GM18511 (cell line): ENCODE measurements at regions not wholly inside any gene's neighbourhood (a gene's known extent, or its start where the extent isn't known, plus 50 kb on each side); places are given as distances from the start of the nearest gene placed in this dataset.
"Not testable (repeated sequence)": the region's sequence is repeated elsewhere in the genome, so short reads cannot be mapped to it uniquely, and the experiment has no call there.

Source experiments
- ATAC-seq: cut with Tn5 transposase; IDR thresholded peaks from one replicate; pipeline ENCODE4 v1.9.1; 2021; ENCODE audit warnings: mild to moderate bottlenecking, moderate library complexity; ENCODE audit not compliant: unreplicated experiment

DNA sequence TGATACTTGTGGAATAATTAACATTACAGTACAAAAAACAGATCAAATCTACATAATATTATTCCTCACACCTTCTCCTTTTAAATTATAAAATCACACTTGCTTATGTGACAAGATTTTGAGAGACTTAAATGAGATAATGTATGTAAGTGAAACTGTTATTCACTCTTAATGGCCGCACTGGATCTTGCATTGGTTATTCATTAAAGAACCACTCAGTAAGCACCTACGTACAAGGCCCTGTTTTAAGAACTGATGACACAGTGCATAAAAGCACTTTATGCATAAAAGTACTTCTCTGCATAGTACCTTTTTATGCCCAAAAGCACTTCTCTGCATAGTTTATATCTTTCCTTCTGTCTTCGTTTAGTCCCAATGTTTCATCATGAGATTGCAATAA, 172.1 kb downstream of the GOLGA6L6 start:
- ATAC-seq: no peak

DNA sequence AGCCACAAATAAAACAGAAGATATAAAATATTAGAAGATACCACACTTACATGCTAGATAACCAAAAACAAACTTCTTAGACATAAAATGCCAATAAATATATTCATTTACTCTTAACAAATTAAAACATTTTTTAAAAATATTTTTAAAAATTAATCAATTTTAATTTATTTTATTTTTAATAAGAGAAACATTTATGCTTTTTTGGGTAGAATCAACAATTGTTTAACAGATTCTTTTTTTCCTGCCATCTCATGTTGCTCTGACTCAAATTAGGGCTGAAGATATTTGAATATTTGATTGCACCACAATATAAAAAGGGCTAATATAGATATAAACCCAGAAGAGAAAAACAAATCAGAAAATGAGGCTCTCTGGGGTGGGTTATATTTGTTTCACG, 172.6 kb downstream of the GOLGA6L6 start:
- no peak for ATAC-seq

DNA sequence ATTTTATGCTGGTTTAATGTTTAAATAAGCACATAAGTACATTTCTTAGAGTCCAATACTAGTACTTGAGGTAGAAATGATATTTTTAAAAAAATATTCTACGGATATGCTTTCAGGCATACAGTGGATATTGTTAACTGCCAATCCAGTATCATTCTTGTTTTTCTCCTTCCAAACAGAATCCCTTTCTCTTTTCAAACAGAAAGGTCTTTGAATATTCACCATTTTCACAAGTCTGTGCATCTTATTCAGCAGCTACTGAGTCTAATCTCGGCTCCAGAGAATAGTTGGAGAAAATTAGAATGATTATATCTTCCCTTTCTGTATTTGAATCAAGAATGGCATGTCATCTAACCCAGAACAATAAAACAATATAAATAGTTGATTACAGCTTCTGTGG, 174.5 kb downstream of the GOLGA6L6 start:
- ATAC-seq: no peak

DNA sequence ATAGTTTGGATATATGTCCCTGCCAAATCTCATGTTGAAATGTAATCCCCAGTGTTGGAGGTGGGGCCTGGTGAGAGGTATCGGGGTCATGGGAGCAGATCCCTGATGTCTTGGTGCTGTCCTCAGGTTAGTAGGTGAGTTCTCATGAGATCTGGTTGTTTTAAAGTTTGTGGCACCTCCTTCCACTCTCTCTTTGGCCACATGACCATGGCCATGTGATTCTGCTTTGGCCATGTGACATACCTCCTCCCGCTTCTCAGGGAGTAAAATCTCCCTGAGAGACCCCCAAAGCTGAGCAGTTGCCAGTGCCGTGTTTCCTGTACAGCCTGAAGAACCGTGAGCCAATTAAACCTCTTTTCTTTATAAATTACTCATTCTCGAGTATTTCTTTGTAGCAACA, 178.0 kb downstream of the GOLGA6L6 start:
- ATAC-seq: not testable (repeated sequence)

DNA sequence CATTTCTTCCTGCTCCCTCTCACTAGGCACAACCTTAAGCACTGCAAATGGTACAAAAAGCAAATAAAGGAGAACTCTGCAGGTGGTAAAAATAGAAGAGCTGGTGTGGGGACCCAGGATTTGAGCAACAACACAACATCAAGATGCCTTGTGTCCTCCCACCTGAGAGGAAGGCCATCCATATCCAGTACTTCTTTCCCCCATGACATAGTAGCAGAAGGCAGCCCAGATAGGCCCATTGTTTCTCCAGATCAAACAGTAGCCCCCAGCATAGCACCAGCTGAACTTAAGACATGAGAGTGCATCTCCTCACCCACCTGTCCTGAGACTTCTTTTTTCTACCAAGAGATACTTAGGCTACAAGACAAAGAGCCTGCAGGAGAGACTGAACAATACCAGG, 180.5 kb downstream of the GOLGA6L6 start:
- ATAC-seq: no peak

DNA sequence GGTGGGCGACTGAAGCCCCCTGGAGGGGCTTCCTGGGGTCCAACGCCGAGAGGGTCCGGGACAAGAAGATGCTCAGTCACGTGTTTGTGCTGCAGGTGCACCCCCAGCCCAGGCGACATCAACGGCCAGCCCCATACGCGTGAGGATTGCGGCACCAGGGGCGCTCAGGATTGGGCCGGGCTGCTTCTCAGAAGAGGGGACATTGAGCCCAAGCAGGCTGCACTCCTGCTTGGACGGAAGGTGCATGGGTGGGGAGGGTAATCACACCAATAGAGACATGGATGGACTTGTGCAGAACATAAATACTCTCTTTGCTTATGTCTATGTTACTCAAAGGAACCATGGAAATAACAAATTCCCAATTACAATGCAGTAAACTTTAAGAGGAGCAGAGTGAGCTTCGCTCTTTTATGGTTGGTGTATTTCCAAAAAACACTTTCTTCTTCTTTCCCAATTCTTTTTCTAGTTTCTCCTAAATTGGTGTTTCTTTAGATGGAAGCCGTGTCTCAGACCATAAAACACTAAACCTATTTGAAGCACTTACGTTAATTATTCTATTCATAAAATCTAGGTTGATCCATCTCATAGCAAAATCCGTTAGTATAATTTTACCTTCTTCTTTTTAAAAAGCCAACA, 182.7 kb downstream of the GOLGA6L6 start:
- no peak for ATAC-seq

DNA sequence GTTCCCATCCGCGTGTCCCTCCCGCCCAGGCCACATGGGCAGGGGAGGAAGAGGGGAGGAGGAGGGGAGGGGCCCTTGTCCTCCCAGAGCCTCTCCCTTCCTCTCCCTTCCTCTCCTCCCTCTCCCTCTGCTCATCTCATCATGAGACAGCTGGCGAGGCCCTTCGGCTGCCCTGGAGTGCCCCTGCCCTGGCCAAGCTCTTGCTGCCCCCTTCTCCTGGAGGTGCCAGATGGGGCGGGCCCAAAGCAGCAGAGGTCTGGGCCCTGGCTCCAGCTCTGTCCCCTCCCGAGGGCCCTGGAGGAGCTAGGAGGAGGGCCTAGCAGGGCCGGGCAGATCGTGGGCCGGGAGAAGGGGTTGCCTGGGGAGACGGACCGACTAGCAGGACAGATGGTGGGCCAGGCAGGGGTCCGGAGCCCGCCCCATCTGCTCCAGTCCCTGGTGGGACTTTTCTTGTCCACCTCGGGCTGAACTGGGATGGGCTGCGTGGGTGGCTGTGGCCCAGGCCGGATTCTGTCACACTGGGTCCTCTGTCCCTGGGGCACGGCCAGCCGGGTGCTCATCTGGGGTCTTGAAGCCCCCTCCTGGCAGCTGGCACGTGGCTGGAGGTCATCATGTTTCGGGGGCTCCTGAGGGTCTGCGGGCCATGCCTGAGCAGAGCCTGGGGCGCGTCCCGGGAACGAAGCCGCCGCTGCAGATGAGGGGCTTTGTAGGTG, 183.4 kb downstream of the GOLGA6L6 start:
- no peak for ATAC-seq

DNA sequence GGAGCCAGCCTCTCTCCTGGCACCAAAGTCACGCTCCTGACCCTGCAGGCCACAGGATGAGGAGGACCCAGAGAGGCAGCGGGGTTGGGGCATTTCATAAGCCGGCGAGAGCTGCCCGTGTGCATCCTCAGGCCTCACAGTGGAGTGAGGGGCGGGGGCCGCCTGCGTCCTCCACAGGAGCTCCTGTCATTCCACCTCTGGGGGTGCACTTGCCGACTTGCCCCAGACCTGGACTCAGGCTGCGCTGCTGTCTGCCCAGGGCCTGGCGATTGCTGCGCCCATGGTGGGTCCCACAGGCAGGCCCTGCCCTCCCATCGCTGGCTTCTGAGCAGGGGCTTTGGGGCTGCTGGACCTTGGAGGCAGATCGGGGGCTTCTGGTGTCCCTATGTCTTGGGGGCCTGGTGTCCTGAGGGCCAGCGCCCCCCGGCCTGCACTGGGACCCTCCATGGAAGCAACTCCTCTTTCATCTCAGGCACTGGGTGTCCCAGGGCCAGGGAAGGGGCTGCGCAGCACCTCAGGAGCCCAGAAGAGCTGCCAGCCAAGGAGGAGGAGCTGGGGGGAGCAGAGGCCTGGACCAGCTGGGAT, 184.0 kb downstream of the GOLGA6L6 start:
- no peak for ATAC-seq

DNA sequence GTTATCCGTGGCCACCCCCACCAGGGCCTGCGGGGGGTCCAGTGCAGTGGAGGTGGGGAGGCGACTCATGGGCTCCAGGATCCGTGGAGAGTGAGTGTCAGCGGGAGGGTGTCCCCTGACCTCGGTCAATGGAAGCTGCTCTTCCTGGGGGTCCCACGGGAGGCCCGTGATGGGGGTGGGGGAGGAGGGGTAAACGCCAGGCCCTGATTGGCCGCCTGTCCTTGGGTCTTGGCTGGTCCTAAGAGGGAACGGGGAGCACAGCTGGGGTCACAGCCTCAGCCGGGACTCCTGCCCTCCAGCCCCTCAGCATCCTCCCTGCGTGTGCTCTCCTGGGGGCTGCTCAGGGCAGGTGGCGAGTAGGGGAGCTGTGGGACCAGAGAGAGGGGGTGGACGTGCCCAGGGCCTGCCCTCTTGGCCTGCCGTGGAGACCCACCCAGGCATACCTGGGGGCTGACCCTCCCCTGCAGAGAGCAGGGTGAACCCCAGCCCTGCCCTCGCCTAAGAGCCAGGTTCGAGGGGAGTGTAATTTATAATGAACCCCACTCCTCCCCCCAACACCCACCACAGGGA, 184.6 kb downstream of the GOLGA6L6 start:
- ATAC-seq: no peak

DNA sequence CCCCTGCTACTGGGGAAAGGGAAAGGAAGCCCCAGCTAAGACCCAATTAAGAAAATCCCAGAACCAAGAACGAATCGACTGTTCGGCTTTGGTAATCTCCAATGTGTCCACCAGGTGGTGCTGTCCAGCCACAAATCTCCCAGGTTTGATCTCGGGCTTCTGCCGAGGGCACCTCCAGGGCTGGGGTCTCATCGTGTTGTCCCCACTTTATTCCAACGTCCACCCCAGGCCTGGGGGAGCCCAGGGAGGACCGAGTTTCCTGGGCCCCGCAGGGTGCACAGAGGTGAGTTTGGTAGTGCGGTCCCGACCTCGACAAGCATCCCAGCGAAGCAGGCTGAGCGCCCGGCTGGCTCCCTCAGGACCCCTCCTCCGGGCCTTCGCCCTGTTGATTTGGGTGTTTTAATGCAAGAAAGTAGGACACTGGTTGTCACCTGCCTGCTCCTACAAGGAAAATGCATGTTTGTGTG, 185.1 kb downstream of the GOLGA6L6 start:
- peak; percentile 59 for ATAC-seq

DNA sequence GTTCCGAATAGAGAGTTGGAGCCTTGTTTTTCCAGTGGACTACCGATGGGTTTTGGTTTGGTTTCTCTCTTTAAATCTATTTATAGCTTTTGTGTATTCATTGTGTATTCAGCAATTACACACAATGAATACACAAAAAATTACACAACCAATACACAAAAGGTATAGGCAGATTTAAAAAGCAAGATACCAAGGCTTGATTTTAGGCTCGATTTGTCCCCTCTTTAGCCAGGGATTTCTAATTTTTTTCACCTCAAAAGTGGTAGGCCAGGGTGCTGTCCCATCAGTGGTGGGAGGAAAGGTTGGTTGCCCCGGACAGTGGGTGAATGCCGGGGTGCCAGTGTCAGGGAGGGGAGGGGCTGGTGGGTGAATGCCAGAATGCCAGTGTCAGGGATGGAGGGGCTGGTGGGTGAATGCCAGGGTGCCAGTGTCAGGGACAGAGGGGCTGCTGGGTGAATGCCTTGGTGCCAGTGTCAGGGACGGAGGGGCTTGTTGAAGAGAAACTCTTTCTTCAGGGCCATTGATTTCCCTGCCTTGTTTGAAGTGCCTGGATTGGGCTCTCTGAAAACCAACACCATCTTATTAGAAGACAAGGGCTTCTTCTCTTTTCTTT, 186.2 kb downstream of the GOLGA6L6 start:
- ATAC-seq: no peak

DNA sequence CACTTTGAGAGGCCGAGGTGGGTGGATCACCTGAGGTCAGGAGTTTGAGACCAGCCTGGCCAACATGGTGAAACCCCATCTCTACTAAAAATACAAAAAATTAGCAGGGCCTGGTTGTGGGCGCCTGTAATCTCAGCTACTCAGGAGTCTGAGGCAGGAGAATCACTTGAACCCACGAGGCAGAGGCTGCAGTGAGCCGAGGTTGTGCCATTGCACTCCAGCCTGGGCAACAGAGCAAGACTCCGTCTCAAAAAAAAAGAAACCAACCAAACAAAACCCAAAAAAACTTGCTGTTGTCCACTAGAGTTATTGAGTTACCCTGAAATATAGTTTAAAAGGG, 186.7 kb downstream of the GOLGA6L6 start:
- not testable (repeated sequence) for ATAC-seq

DNA sequence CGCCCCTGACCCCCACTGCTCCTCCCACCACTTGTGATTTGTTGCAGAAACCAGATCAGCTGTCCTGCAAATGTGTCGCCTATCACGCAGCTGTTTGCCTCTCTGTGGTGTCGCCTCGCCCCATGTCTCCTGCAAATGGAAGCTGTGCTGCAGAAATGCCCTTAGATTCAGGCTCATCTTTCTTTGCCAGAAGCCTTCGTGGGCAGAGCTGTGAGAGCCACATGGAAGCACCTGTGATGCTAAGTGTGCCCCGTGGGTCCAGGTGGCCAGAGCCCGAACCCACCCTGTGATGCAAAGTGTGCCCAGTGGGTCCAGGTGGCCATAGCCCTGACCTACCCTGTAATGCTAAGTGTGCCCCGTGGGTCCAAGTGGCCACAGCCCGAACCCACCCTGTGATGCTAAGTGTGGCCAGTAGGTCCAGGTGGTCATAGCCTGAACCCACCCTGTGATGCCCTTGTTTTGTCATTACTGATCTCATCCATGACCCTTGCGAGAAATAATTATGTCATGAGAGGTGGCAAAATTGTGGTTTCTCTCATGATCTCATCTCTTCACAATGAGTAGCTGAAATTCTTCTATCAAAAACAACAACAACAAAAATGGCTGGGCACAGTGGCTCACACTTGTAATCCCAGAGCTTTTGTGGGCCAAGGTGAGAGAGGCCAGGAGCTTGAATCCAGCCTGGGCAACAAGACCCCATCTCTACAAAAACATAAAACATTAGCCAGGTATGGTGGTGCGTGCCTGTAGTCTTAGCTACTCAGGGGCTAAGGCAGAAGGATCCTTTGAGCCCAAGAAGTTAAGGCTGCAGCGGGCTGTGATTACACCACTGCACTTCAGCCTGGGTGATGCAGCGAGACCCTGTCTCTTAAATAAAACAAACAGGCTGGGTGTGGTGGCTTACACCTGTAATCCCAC, 187.4 kb downstream of the GOLGA6L6 start:
- no peak for ATAC-seq

DNA sequence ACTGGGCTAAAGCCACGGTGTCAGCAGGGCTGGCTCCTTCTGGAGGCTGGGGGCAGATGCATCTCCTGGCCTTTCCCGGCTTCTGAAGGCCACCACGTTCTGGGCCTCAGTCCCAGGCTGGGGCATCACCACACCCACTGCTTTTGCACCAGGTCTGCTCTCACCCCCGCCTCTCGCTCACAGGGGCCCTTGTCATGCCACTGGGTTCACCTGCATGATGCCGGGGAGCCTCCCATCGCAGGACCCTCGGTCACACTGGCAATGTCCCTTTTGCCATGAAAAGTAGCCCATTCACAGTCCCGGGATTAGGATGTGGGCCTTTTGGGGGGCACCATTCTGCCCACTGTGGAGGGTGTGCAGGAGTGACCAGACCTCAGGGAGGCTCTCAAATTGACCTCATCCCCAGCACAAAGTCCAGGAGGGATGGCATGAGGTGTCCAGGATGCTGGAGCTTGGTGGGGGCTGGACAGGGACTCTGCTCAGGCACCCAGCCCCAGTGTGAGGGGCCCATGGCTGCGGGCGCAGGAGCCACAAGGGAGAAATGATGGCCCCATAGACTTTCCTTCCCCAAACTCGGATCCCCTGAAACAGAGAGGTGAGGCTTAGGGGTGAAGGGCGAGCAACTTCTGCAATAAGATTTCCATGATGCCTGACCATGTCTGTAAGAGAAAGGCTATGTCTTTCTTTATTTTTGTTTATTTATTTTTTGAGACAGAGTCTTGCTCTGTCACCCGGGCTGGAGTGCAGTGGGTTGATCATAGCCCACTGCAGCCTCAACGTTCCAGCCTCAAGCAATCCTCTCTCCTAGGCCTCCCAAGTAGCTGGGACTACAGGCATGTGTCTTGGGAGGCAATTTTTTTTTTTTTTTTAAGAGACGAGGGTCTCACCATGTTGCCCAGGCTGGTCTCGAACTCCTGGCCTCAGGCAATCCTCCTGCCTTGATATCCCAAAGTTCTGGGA, 189.1 kb downstream of the GOLGA6L6 start:
- no peak for ATAC-seq

DNA sequence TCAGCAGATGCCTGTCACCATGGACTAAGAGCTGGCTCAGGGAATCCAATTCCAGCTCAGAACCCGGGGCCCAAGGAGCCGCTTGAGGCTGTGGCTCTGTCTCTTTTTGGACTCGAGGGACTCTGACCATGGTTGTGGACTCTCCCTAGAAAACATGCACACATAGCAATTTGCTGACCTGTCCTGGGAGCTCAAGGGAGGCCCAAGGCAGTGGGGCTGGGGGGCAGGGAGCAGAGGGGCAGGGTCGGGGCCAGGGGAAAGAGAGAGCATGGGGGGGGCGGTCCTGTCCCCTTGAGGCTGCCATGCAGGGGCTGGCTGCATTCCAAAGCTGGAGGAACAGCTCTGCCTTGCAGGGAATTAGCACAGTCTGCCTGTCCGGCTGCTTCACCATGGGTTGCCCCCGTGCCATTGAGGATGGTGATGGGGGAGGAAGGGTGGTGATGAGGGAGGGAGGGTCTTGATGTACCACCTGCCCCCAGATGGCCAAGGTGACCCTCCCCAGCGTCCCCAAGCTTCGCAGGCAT, 190.1 kb downstream of the GOLGA6L6 start:
- ATAC-seq: no peak

DNA sequence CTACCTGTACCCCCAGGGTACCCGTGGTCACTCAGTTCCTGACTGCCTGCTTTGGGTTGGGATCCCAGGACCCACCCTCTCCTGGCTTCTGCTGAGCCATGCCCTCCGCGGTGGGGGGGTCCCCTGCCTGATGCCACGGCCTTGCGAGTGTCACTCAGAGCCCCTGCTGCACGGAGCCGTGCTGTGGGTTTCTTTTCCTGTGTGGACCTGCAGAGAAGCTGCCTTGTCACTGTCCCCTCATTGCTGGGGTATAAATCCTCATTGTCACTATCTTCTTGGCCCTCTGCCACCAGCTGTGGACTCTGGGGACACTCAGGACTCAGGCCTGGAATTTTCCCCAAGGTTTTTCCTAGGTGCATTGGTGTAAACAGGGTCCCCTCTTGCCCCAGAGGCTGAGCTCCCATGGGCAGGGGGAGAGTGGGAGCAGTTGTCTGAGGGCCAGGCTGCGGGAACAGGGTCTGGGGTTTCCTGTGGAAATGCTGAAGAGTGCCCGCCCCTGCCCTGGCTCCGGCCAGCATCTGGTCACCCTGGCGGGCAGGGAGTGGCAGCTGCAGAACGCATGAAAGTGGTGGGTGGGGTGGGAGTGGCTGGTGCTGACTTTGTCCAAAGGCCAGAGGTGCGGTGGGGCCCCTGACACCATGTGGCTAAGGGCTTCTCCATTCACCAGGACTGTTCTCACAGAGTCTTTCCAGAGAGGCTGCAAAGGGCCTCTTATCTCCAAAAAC, 191.7 kb downstream of the GOLGA6L6 start:
- ATAC-seq: no peak

DNA sequence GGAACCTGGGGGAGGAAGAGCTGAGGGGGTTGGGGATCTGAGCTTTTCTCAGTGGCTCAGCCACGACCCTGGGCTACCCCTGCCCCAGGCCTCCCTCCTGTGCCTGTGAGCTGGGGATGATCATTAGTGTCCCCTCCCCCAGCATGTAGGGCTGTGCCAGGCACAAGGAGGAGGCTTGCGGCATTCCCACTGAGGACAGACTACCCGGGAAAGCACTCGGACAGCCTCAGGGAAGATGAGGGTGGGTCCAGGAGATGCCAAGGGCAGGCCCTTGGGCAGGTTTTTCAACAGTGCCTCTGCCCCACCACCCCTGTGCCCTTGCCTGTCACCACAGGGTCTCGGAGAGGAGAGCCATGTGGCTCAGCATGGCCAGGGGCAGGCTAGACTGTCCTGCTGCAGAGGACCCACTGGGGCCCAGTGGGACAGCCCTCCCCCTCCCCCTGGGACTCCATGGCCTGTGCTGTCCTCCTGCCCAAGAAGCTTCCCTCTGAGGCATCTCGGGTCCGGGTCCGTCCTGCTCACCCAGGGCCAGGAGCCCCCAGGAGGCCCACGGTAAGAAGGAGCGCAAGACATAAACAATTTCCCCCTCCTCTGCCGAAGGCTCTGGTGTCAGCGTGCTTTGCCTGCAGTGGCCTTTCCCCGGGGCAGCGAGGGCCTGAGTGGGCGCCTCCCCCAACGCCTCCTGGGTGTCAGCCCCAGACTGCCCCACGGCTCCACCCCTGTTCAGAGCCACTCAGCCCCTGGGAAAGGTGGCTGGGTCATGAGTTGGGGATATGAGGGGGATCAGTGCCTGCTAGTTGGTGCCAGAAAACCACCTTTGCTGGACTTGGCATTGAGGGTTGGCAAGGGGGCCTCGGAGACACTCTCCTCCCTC, 192.5 kb downstream of the GOLGA6L6 start:
- no peak for ATAC-seq
